ENCODE measurements at regions not wholly inside any gene's neighbourhood (a gene's known extent, or its start where the extent isn't known, plus 50 kb on each side); places are given as distances from the start of the nearest gene placed in this dataset.

DNA sequence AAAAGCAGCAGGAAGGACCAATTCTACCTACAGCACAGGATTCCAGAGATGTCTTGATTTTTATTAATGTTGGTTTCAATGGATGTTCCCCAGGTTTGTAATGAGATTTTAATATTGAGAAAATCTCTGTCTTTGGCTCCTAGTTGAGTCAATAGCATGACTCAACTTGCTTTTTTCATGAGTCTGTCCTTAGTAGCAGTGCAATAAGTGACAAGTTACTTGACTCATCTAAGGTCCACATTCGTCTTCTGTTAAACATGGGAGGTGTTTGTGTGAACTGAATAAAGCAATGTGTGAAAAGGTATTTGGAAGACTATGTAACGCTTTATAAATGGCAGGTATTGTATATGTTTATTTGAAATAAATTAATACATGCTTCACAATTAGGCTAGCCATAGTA, 645.0 kb upstream of the PTBP2 start:
- TF ChIP-seq, protein P1, sequence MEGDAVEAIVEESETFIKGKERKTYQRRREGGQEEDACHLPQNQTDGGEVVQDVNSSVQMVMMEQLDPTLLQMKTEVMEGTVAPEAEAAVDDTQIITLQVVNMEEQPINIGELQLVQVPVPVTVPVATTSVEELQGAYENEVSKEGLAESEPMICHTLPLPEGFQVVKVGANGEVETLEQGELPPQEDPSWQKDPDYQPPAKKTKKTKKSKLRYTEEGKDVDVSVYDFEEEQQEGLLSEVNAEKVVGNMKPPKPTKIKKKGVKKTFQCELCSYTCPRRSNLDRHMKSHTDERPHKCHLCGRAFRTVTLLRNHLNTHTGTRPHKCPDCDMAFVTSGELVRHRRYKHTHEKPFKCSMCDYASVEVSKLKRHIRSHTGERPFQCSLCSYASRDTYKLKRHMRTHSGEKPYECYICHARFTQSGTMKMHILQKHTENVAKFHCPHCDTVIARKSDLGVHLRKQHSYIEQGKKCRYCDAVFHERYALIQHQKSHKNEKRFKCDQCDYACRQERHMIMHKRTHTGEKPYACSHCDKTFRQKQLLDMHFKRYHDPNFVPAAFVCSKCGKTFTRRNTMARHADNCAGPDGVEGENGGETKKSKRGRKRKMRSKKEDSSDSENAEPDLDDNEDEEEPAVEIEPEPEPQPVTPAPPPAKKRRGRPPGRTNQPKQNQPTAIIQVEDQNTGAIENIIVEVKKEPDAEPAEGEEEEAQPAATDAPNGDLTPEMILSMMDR (IDR thresholded peaks at IDR 0.05) = no peak
- TF ChIP-seq ZFX (IDR thresholded peaks at IDR 0.05; ENCODE audit: borderline replicate concordance) = no peak
